Endodermal cell (in vitro differentiated cells): ENCODE measurements at regions not wholly inside any gene's neighbourhood (a gene's known extent, or its start where the extent isn't known, plus 50 kb on each side); places are given as distances from the start of the nearest gene placed in this dataset.

ENCODE experiments used
- DNase-seq: peaks from one replicate; pipeline ENCODE4 v3.0.0-alpha.2; 2017
- H3K27ac ChIP-seq: 2 replicates; pipeline ENCODE4 v1.5.1; 2013; ENCODE audit warnings: mild to moderate bottlenecking, low read depth, low read length, moderate library complexity
- H3K27me3 ChIP-seq: 2 replicates; pipeline ENCODE4 v1.6.1; 2013; ENCODE audit warnings: mild to moderate bottlenecking, low read length, moderate library complexity; ENCODE audit not compliant: insufficient read depth, control insufficient read depth, poor library complexity, severe bottlenecking
- H3K36me3 ChIP-seq: 2 replicates; pipeline ENCODE4 v1.7.0; 2013; ENCODE audit warnings: mild to moderate bottlenecking, low read length, moderate library complexity; ENCODE audit not compliant: control insufficient read depth, insufficient read depth
- H3K4me1 ChIP-seq: one replicate; pipeline ENCODE4 v1.7.0; 2013; ENCODE audit warnings: low read length; ENCODE audit not compliant: control insufficient read depth, insufficient read depth
- H3K4me3 ChIP-seq: 2 replicates; pipeline ENCODE4 v1.5.1; 2013; ENCODE audit warnings: mild to moderate bottlenecking, low read length, moderate library complexity
- H3K9ac ChIP-seq: 2 replicates; pipeline ENCODE4 v1.6.1; 2013; ENCODE audit warnings: mild to moderate bottlenecking, low read length, moderate library complexity; ENCODE audit not compliant: poor library complexity, severe bottlenecking; ENCODE audit errors: extremely low read depth
- H3K9me3 ChIP-seq: 2 replicates; pipeline ENCODE4 v1.6.1; 2013; ENCODE audit warnings: mild to moderate bottlenecking, low read length, moderate library complexity; ENCODE audit not compliant: control insufficient read depth
- H3K27ac Mint-ChIP-seq: 2 replicates; pipeline ENCODE4 v1.8.0; 2020; ENCODE audit warnings: mixed read lengths
- H3K27me3 Mint-ChIP-seq: 2 replicates; pipeline ENCODE4 v1.8.0; 2021; ENCODE audit warnings: mild to moderate bottlenecking, mixed read lengths; ENCODE audit not compliant: insufficient read depth
- H3K36me3 Mint-ChIP-seq: 2 replicates; pipeline ENCODE4 v1.8.0; 2020; ENCODE audit warnings: low read depth, mixed read lengths
- H3K4me1 Mint-ChIP-seq: 2 replicates; pipeline ENCODE4 v1.8.0; 2020; ENCODE audit warnings: mixed read lengths
- H3K4me3 Mint-ChIP-seq: 2 replicates; pipeline ENCODE4 v1.8.0; 2020; ENCODE audit warnings: mild to moderate bottlenecking, moderate library complexity, mixed read lengths
- H3K9me3 Mint-ChIP-seq: 2 replicates; pipeline ENCODE4 v1.8.0; 2020; ENCODE audit warnings: mild to moderate bottlenecking, mixed read lengths
- CTCF ChIP-seq: fragments of 200-600 bp; sonication (generic); conservative IDR thresholded peaks from 2 replicates; pipeline ENCODE4 v1.5.0; 2021; ENCODE audit warnings: antibody characterized with exemption, mild to moderate bottlenecking
- WGBS, 2 experiments: methylation state at CpG; one replicate each; pipeline versions ENCODE4 v1.1.5 to v1.1.7; 2013; ENCODE audit warnings: missing lambda C conversion rate in 2 of 2, mixed read lengths in 1 of 2; ENCODE audit not compliant: insufficient coverage in 1 of 2, insufficient read length in 1 of 2; 5-methylcytosine and 5-hydroxymethylcytosine counted together

GRCh38 chr6:165205632-165206031 lies 103.8 kb downstream of the C6orf118 start:
- no peaks in the 10 kb centered on the region for H3K27me3 Mint-ChIP-seq
- WGBS, 2 experiments: 90 to 92% methylated on average over 2 of the region's 2 CpGs
- H3K4me3 Mint-ChIP-seq: no peak overlapping the region
- Histone ChIP-seq H3K9ac (no peak overlapping the region), H3K36me3 (no peaks in the 10 kb centered on the region), H3K27ac (no peak overlapping the region), H3K4me1 (no peaks in the 10 kb centered on the region), H3K9me3 (no peaks in the 10 kb centered on the region), H3K4me3 (no peak overlapping the region), H3K27me3 (no peaks in the 10 kb centered on the region)
- no peaks in the 10 kb centered on the region for H3K4me1 Mint-ChIP-seq
- H3K9me3 Mint-ChIP-seq: peaks cover 4% of the 10 kb centered on the region
- no peak for DNase-seq
- TF ChIP-seq CTCF: no peak
- no peaks in the 10 kb centered on the region for H3K36me3 Mint-ChIP-seq
- H3K27ac Mint-ChIP-seq: no peak overlapping the region

GRCh38 chr6:165204807-165205545 lies 104.4 kb downstream of the C6orf118 start:
- H3K4me3 Mint-ChIP-seq: no peak overlapping the region
- no peaks in the 10 kb centered on the region for H3K27me3 ChIP-seq
- H3K27ac Mint-ChIP-seq: no peak overlapping the region
- H3K27ac ChIP-seq: no peak overlapping the region
- TF ChIP-seq CTCF: no peak
- no peaks in the 10 kb centered on the region for H3K36me3 ChIP-seq
- H3K4me1 ChIP-seq: no peaks in the 10 kb centered on the region
- no peak overlapping the region for H3K4me3 ChIP-seq
- H3K27me3 Mint-ChIP-seq: no peaks in the 10 kb centered on the region
- H3K36me3 Mint-ChIP-seq: no peaks in the 10 kb centered on the region
- H3K4me1 Mint-ChIP-seq: no peaks in the 10 kb centered on the region
- H3K9ac ChIP-seq: no peak overlapping the region
- WGBS, 2 experiments: 82 to 90% methylated on average over 1 to 2 of the region's 2 CpGs
- H3K9me3 ChIP-seq: no peaks in the 10 kb centered on the region
- H3K9me3 Mint-ChIP-seq: peaks cover 4% of the 10 kb centered on the region
- DNase-seq: no peak

GRCh38 chr6:165200178-165200577 lies 109.2 kb downstream of the C6orf118 start:
- no peak overlapping the region for H3K27ac Mint-ChIP-seq
- H3K36me3 ChIP-seq: no peaks in the 10 kb centered on the region
- H3K27me3 Mint-ChIP-seq: no peaks in the 10 kb centered on the region
- DNase-seq: no peak
- WGBS, 2 experiments: 90% methylated on average over 1 of the region's 1 CpG; no CpG with 5 or more reads in 1 of the 2 experiments
- H3K4me1 Mint-ChIP-seq: no peaks in the 10 kb centered on the region
- no peak overlapping the region for H3K4me3 ChIP-seq
- no peak overlapping the region for H3K9ac ChIP-seq
- H3K4me1 ChIP-seq: no peaks in the 10 kb centered on the region
- peaks cover 17% of the 10 kb centered on the region for H3K9me3 Mint-ChIP-seq
- H3K4me3 Mint-ChIP-seq: no peak overlapping the region
- no peak for TF ChIP-seq CTCF
- H3K36me3 Mint-ChIP-seq: no peaks in the 10 kb centered on the region
- H3K27me3 ChIP-seq: no peaks in the 10 kb centered on the region
- H3K27ac ChIP-seq: no peak overlapping the region
- no peaks in the 10 kb centered on the region for H3K9me3 ChIP-seq
